Activated T-cell treated with anti-CD3 and anti-CD28 coated beads for 24 hours (primary cell): ENCODE measurements at regions not wholly inside any gene's neighbourhood (a gene's known extent, or its start where the extent isn't known, plus 50 kb on each side); places are given as distances from the start of the nearest gene placed in this dataset.

Experiments
- DNase-seq: peaks from one replicate; pipeline ENCODE4 v3.0.0-alpha.2; 2020; ENCODE audit warnings: low read depth

DNA sequence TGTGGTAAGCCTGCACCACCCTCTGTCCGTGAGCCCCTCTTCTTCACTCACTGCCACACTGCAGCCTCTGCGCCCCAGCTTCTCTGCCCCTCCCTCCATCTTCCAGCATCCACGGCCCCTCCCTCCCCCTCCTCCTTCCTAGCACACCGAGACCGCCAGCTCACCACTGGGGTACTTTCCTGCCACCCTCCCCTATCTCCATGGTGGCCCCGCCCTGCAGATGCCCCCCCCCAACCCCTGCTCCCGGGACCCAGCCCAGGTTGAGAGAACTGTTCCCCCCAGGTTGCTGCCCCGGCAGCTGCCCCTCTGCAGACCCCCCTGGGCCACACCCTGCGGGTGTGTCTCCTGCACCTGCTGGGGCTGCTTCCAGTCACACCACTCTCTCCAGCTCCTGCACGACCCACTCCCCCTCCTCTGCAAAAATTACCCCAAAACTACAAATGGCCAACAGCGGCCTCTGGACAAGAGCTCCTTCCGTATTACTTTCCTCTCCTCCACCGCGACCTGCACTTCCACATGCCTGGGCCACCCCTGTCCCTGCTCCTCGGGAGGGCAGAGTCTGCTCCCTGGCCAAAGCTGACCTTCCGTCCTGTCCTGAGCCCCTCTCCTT lies 209.2 kb upstream of the PPP2R2D start:
- no peak for DNase-seq

DNA sequence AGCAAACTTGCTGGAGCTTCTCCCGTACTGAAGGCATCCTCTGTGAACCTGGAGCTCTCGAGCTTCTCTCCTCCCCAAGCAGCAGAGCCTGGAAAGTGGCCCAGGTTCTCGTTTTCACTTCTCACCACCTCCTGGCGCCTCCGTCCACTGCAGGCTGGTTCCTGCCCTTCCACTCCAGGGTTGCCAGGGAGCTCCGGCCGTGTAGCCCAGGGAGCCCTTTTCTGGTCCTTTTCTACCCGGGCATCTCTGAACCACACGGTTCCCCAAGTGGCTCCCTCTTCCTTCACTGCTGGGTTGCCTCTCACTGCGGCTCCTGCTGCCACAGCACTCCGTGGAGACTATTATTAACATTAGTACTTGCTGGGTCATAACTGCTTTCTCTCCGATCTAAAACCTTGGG lies 208.6 kb upstream of the PPP2R2D start:
- no peak for DNase-seq

DNA sequence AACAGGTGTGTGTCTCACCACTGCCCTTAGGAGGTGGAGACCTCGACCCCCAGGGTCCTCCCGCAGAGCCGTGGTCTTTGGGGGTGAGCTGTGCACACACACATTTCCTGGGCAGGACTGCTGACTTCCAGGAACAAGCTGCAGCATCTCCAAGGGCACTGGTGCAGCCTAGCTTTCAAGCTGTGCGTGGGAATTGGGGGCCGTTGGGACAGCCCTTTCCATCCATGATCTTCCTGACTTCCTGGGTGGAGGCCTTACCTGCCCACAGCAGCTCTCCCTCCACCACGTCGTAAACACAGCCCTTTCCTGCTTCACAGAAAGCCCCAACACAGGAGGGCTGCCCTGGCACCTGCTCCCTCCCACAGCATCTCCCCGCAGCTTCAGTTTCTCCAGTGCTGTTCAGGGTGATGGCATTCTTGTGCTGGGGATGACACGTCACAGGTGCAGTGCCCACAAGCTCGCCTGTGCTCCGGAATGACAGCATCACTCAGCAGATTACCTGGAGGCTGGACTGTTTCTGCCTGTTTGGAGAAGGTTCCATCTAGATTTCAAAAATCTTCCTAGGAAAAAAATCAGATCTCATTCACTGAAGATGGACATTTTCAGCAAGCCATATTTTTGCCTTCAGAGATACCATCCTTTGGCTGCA lies 208.0 kb upstream of the PPP2R2D start:
- no peak for DNase-seq

DNA sequence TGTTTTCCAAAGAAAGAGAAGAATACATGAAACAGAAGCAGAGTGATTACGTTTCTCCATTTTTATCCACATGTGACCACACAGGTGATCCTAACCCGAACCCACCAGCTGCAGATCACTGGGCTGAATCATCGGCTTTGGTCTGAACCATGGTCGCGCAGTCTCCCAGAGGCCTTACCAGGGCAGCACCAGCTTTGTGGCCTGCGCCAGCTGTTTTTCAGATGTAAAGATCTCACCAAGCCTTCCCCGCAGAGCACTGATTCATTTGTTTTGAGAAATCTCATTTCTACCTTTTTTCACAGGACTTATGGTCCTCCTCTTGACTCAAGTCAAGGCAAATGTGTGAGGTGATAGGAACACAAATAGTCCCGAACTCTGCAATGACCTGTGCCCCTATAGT lies 207.0 kb upstream of the PPP2R2D start:
- no peak for DNase-seq

DNA sequence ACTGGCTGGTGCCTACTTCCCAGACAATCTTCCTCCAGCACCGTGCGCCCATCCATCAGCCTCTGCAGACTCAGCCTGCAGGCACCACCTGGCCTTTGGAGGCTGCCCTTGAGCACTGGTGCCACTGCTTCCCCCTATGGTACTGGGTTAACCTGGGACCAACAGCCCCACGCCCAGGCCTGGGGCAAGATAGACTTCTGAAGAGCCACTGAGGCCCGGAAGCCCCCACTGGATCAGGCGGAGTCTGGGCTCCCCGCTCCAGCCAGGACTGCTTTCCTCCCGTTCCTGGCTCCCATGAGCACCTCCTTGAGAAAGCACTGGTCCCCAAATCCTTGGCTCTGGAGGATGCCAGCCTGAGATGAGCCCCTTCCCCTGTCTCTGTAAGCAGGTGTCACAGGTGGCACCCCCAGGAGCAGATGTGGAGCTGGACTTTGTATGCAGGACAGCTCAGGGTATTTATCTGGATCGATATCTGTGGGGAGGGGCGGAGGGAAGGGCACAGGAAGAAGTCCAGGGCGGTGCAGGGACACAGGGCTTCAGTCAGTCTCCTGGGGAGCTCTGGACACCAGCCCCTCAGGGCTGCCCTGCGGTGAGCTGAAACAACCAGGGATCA lies 206.5 kb upstream of the PPP2R2D start:
- no peak for DNase-seq

DNA sequence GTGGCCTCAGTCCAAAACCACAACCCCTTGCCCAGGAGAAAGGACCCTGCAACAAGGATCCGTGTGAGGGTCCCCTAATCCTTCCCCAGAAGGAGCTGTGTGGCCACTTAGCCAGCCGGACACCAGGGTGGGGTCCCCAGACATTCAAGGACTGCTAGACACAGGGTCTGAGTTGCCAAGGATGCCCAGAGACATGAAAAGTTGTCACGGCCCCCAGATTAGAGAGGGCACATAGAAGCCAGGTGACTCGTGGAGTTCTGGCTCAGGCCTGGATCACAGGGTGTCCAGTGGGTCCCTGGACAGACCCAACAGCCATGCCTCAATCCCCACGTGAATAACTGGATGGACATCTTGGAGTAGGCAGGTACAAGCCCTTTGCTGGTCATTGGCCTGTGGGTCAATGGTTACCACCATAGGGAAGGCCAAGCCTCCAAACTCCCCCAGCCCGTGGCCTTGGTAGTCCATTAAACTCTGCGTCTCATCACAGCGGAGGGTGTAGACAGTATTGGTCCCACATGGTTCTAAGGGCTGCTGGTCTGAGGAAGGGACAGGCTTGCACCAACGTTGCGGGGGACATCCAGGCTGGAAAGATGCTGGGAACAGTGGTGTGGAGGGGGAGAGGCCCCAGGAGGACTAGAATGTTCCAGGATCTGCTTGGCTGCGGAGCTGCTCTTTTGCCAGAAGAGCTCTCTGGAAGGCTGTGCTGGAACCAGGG lies 205.9 kb upstream of the PPP2R2D start:
- no peak for DNase-seq

DNA sequence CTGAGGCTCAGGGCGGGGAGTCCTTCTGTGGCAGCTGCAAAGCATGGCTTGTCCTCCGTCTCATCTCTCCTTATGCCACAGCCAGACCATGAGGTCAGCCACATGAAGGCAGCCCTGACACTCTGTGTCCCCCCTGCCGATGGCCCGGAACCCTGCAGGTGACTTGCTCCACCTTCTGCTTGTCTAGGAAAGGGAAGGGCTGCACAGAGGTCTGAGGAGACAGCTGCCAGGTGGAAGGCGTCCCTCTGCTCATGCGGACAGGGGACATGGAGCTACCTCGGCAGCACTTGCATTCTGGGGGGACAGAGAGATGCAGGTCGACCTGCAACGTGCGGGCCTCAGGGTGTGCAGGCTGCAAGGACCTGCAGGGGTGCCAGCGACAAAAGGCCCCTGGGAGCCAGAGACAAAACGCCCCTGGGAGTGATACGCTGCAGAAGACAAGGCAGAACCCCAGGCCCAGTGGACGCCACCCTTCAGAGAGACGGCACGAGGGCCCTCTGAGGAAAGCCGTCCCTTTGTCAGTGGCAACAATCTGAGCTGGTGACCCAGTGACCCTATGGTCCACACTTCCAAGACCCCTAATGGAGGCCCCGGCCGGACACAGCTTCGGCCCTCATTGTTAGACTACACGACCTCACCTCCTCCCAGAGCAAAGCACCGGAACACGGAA lies 205.2 kb upstream of the PPP2R2D start:
- DNase-seq, result no peak

DNA sequence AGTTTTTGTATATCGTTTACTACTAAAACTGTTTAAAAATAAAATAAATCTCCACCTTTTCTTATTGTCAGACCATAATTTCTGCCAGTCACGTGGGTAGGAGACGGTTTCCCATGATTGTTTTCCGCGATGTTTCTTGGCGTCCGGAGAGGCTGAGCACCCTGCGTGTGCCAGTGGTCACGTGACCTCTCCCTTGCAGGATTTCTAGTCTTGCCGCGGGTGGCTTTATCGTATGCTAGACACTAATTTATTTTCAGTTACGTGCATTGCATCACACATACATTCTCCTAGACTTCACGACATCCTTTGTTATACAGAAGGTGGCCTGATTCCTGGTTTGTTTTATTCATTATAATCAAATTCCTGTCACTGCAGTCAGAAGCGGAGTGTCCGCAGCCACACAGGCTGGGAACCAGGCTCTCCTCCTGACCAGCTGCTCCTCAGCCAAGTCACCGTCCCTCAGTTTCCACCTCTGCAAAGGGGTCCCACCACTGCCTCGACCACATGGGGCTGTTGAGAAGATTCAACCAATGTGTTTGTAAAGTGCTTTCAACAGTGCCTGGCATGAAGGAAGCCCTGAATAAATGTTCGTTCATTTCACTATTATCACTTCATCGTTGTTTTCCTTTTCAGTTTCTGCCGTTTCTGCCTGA lies 203.2 kb upstream of the PPP2R2D start:
- no peak for DNase-seq

DNA sequence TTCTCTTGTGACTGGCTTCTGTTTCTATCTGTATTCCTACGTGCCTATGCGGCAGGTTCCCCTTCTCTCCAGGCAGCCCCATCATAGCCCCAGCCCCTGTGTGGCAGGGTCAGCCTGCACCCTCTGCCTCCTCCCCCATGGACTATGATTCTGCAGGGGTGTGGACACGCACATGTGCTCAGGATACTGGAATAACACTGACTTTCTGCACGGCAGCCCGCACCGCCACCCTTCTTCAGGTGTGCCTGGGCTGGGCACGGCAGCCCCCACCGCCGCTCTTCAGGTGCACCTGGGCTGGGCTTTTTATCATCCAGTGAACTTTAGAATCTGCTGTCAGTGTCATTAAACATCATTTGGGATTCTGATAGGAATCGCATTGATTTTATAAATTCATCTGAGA lies 202.6 kb upstream of the PPP2R2D start:
- DNase-seq, result no peak

DNA sequence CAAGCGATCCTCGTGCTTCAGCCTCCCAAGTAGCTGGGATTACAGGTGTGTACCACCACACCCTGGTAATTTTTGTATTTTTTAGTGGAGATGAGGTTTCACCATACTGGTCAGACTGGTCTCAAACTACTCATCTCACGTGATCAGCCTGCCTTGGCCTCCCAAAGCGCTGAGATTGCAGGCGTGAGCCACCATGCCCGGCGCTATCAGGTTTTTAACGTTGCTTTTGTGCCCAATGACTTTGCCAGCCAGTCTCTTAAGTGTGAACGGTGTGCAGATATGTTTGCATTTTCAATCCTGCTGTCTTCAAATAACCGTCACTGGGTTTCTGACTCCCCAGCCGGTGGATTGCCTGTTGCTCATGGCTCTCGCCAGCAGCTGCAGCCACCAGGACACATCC lies 201.8 kb upstream of the PPP2R2D start:
- no peak for DNase-seq

DNA sequence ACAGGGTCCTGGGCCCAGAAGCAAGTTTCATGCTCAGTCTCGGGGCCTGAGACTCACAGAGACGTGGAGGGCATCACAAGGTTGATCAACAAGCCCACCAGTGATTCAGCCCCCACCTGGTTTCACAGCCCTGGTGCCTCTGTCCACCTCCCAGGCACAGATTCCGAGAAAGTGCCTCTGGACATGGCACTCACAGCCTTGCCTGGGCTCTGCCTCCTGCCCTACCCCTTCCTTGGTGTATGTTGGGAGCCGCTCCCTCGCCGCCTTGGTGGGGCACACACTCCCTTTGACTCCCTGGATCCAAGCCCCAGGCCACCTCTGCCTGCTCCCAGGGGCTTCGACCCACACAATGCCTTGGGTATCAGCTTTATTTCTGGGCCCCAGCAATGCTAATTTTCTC lies 200.8 kb upstream of the PPP2R2D start:
- DNase-seq, result no peak

DNA sequence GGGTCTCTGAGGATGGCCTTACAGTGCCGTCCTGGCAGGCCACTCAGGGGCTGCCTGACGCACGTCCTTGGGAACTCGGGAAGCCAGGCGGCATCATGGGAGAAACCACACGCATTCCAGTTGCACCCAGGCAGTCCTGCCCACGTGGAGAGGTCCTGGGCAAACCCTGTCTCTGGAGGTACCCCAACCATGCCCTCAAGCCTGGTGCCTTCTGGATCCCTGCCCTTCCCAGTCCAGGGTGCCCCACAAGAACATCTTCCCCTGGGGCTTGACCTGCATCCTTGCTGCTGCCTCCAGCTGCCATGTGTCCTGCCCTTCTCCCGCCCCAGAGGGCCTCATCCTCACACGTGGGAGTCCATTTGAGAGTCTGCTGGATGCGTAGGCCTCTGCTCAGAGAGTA lies 200.3 kb upstream of the PPP2R2D start:
- no peak for DNase-seq

DNA sequence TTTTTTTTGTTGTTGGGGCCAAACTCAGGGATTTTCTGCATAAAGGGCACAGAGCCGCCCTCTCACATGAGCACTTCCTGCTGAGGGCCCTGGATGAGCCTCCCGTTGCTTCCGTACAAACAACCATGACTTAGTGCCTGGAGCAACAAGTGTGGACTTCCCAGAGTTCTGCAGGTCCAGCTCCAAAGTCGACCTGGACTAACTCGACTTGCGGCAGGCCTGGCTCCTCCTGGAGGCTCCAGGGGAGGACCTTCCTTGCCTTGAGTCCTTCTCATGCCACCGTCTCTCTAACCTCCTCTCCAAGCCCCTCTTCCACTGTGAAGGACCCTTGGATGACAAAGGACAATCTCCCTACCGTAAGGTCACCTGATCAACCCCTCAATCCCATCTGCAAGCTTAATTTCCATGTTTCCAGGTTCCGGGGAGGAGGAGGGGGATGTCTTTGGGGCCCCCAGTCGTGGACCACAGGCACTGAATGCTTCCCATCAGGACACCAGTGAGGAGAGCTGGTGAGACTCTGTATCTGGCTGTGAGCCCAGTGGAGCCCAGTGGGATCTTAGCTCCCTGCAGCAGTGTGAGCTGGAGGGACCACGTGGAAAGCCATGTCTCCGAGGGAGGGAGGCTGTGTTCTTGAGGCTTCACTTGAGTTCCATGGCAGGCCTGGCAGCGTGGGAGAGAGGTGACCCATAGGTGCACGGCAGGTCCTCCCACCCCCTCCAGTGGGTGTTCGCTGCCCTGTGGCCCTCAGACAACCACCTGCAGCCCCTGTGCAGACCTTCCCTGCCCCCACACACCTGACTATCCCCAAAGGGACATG lies 199.5 kb upstream of the PPP2R2D start:
- no peak for DNase-seq

DNA sequence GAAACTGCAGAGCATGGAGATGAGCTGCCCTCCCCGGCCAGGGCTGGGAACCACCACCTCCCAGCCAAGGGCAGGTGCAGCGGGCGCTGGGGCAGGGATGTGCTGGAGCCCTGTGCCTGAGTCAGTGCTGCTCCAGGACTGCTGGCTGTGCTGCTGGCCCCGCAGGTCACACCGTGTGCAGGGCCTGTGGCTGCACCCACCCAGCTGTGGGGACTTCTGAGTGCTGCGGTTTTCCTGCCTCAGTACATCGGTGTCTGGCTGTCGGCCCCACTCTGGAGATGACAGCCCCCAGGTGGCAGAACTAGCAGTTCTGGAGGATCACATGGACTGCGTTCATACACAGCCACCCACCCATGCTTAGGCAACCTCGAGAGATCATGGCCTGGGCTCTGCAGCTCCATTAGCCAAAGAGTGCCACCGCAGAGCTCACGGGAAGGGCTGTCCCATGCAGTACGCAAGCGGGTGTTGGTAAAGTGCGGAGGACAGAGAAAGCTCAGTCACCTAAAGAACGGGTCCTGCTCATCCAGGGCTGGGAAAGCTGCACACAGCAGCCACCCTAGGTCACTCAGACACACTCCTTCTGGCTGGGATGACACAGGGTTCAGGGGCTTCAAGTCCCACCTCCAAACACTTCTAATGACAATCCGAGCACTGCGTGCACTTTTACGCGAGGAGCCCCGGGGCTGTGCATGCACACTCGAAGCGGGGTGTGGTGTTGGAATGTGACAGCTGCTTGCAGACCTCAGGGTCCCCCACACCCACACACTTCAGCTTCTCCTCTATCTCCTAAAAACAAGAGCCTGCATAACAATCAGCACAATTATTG lies 198.1 kb upstream of the PPP2R2D start:
- DNase-seq, result no peak

DNA sequence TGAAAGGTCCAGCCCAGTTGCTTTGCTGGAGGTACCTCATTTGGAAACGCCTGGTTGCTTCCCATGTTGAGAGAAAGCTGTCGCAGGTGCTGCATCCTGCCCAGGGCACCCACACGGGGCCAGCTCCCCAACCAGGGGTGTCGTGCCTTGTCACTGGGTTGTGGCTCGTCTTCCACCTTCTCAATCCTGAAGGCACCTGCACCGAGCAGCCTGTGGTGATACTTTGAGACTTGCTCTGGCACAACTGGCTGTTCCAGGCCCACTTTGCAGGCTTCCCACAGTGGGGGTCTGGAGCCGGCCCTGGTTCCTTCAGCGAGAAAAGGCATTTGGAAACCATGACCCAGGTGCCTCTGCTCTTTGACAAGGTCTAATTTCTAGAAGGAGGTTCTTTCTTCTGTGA lies 197.3 kb upstream of the PPP2R2D start:
- no peak for DNase-seq

DNA sequence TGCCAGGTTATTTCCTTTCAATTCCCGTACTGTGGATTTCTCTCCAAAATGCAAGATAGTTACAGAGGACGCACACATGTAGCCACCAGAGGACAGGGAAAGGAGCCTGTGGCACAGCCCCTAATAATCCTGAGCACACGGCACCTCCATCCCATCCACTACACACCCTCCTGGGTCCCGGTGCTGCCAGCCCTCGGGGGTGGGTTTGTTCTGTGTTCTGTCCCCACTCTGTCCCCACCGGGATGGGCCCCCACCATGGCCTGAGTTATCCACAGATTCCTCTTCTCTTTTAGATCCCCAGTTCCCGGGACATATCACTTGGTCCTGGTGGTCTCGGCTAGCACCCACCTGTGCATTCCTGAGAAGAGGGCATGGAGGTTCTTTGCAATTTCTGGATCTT lies 196.9 kb upstream of the PPP2R2D start:
- no peak for DNase-seq

DNA sequence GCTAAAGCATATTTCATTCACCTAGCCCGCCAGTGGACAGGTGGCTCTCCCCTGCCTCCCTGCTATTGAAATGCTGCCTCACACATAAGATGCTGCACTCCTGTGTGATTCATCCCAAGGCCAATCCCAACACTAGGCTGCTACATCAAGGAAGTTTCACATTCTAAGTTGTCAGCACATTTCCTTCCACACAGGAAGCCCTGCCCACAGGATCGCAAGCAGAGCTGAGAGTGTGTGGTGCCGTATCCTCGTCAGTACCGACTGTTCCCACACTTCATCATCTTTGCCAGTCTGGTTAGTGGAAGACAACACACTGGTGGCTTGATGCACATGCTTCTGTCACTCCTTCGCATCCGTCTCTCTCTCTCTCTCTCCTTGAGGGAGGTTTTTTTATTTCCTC lies 194.3 kb upstream of the PPP2R2D start:
- no peak for DNase-seq

DNA sequence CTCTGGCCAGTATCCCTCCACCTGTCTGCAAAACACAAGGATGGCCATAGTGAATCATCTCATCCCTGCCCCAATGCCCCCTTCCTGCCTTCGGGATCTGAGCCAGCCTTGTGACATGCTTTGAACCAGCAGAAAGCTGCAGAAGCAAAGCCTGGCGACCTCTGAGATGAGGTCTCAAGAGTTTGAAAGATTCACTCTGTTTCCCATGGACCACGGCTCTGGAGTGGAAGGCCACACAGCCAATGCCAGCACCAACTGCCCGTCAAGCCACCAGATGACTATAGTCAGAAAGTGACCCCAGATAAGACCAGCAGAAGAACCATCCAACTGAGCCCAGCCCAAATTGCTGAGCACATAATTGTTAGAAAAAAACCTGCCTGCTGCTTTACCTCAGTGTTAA lies 193.9 kb upstream of the PPP2R2D start:
- DNase-seq, result no peak

DNA sequence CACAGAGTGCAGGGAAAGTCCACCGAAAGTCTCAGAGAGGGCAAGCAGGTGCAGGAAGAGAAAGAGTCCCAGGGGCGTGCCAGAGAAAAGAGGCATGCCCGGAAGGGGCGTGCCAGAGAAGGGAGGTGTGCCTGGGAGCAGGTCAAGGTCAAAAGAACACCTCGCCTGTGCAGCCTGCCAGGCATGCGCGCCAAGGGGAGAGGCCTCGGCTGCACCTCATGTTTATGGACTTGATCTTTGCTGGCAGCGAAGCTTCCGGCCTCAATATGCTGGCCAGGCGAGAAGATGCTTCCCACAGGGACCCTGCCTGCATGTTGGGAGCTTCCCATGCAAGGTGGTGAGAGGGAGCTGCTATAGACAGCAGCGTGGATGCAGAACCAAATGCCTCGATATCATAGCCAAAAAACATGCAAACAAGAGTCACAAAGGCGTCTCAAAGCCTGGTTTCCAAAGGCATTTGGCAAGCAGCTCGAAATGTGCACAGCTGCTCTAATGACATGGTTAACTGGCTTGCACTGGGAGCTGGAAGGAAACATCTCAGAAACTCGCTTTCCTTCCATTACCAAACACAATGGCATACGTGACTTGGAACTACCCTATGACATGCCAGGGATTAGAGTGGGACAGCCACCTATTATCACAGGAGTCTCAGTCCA lies 192.5 kb upstream of the PPP2R2D start:
- no peak for DNase-seq
